Smooth muscle cell (in vitro differentiated cells): ENCODE measurements at regions not wholly inside any gene's neighbourhood (a gene's known extent, or its start where the extent isn't known, plus 50 kb on each side); places are given as distances from the start of the nearest gene placed in this dataset.

Source experiments
- DNase-seq: peaks from one replicate; lab custom pipeline; 2025; ENCODE audit not compliant: unreplicated experiment; lab: John Stamatoyannopoulos, UW
- H2AFZ ChIP-seq: fragments of 200-600 bp; sonication (generic); 2 replicates; pipeline ENCODE4 v1.6.0; 2016; ENCODE audit warnings: antibody characterized with exemption, low read depth, mild to moderate bottlenecking
- H3F3A ChIP-seq: fragments of 200-600 bp; sonication (generic); 2 replicates; pipeline ENCODE4 v1.6.0; 2017; ENCODE audit warnings: antibody characterized with exemption, low read depth
- H3K27ac ChIP-seq: fragments of 200-600 bp; sonication (generic); 2 replicates; pipeline ENCODE4 v1.5.1; 2016; ENCODE audit warnings: low read depth, mild to moderate bottlenecking
- H3K27me3 ChIP-seq: fragments of 200-600 bp; sonication (generic); 2 replicates; pipeline ENCODE4 v1.6.1; 2016; ENCODE audit warnings: low read depth, mild to moderate bottlenecking
- H3K36me3 ChIP-seq: fragments of 200-600 bp; sonication (generic); 2 replicates; pipeline ENCODE4 v1.5.1; 2016; ENCODE audit warnings: low read depth
- H3K4me1 ChIP-seq: fragments of 200-600 bp; sonication (generic); 2 replicates; pipeline ENCODE4 v1.5.1; 2016; ENCODE audit warnings: low read depth
- H3K4me2 ChIP-seq: fragments of 200-600 bp; sonication (generic); 2 replicates; pipeline ENCODE4 v1.6.0; 2016; ENCODE audit warnings: mild to moderate bottlenecking
- H3K4me3 ChIP-seq: fragments of 200-600 bp; sonication (generic); 2 replicates; pipeline ENCODE4 v1.5.1; 2016; ENCODE audit warnings: mild to moderate bottlenecking
- H3K79me2 ChIP-seq: fragments of 200-600 bp; sonication (generic); 2 replicates; pipeline ENCODE4 v1.6.0; 2016; ENCODE audit warnings: low read depth, mild to moderate bottlenecking
- H3K9ac ChIP-seq: fragments of 200-600 bp; sonication (generic); 2 replicates; pipeline ENCODE4 v1.6.0; 2016; ENCODE audit warnings: low read depth
- H3K9me3 ChIP-seq: fragments of 200-600 bp; sonication (generic); replicated peaks from 2 replicates; pipeline ENCODE4 v1.5.1; 2016; ENCODE audit warnings: low read depth
- H4K20me1 ChIP-seq: fragments of 200-600 bp; sonication (generic); 2 replicates; pipeline ENCODE4 v1.6.0; 2016; ENCODE audit warnings: low read depth
- WGBS: methylation state at CpG from one replicate; pipeline ENCODE4 v1.1.7; 2016; ENCODE audit warnings: low lambda C conversion rate; 5-methylcytosine and 5-hydroxymethylcytosine counted together
- TF ChIP-seq, protein P1 (sequence below): fragments of 200-600 bp; sonication (generic); IDR thresholded peaks from 2 replicates; pipeline ENCODE4 v1.5.1; 2017; ENCODE audit warnings: borderline replicate concordance, mild to moderate bottlenecking, antibody characterized with exemption; ENCODE audit not compliant: insufficient read depth, poor library complexity, severe bottlenecking

DNA sequence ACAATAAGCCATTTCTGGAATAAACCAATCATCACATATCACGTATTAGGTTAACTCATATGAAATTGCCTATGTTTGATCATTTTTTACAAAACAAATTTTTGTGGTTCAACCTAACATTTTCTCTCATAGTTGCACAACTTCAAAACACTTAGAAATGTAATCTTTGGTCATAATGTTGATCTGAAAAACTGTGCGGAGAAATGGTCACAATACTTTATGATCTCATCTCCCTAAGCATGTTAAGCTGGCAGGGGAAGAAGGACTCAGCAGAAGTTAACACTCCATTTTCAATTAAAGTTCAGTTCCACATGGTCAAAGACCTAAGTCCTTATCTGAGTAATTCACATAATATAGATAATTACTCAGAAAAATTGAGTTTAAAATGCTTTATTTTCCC is 194.8 kb downstream of the CAPZA3 start:
- no peaks in the 10 kb centered on the region for H3K4me1 ChIP-seq
- no peak for DNase-seq
- no peaks in the 10 kb centered on the region for H3K9me3 ChIP-seq
- H3K4me2 ChIP-seq: no peak overlapping the region
- H3K9ac ChIP-seq: no peak overlapping the region
- H4K20me1 ChIP-seq: no peaks in the 10 kb centered on the region
- TF ChIP-seq, protein P1, sequence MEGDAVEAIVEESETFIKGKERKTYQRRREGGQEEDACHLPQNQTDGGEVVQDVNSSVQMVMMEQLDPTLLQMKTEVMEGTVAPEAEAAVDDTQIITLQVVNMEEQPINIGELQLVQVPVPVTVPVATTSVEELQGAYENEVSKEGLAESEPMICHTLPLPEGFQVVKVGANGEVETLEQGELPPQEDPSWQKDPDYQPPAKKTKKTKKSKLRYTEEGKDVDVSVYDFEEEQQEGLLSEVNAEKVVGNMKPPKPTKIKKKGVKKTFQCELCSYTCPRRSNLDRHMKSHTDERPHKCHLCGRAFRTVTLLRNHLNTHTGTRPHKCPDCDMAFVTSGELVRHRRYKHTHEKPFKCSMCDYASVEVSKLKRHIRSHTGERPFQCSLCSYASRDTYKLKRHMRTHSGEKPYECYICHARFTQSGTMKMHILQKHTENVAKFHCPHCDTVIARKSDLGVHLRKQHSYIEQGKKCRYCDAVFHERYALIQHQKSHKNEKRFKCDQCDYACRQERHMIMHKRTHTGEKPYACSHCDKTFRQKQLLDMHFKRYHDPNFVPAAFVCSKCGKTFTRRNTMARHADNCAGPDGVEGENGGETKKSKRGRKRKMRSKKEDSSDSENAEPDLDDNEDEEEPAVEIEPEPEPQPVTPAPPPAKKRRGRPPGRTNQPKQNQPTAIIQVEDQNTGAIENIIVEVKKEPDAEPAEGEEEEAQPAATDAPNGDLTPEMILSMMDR: no peak
- WGBS: 49% methylated on average over 2 of the region's 2 CpGs
- no peaks in the 10 kb centered on the region for H3K36me3 ChIP-seq
- H2AFZ ChIP-seq: no peak overlapping the region
- no peaks in the 10 kb centered on the region for H3K79me2 ChIP-seq
- H3K27ac ChIP-seq: no peak overlapping the region
- H3K27me3 ChIP-seq: no peaks in the 10 kb centered on the region
- H3F3A ChIP-seq: no peaks in the 10 kb centered on the region
- no peak overlapping the region for H3K4me3 ChIP-seq

DNA sequence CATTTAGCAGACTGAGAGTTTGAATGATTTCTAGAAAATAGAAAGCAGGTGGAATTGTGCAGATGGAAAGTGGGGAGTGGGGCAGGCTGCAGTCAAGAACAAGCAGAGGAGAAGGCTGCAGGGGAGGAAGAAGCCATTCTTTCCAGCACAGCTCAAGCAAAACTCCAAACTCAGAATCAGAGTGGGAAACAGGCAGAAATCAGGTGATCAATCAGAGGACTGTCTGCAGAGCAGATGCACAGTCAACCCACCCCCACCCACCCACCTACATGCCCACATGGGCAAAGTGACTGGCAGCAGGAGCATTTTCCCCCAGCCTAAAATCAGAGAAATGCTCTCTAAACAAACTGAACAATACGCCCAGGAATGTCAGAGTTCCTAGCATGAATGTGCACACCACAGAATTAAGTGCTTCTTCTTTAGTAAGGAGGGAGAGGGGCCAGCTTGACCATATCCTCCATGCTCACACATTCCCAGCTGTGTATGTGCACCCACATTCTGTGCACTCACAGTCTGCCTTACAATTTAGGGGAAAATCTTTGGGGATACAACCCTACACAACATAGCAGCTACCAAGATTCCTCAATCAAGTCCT is 194.1 kb upstream of the PLEKHA5 start:
- no peaks in the 10 kb centered on the region for H3K79me2 ChIP-seq
- no peaks in the 10 kb centered on the region for H3K9me3 ChIP-seq
- H3K4me2 ChIP-seq: no peak overlapping the region
- no peak overlapping the region for H3K27ac ChIP-seq
- no peak for DNase-seq
- H3K9ac ChIP-seq: no peak overlapping the region
- TF ChIP-seq, protein P1: no peak
- no peaks in the 10 kb centered on the region for H3K36me3 ChIP-seq
- no peaks in the 10 kb centered on the region for H4K20me1 ChIP-seq
- H3K27me3 ChIP-seq: no peaks in the 10 kb centered on the region
- 100% methylated on average over 1 of the region's 1 CpG for WGBS
- H3K4me1 ChIP-seq: no peaks in the 10 kb centered on the region
- H2AFZ ChIP-seq: no peak overlapping the region
- no peaks in the 10 kb centered on the region for H3F3A ChIP-seq
- H3K4me3 ChIP-seq: no peak overlapping the region

DNA sequence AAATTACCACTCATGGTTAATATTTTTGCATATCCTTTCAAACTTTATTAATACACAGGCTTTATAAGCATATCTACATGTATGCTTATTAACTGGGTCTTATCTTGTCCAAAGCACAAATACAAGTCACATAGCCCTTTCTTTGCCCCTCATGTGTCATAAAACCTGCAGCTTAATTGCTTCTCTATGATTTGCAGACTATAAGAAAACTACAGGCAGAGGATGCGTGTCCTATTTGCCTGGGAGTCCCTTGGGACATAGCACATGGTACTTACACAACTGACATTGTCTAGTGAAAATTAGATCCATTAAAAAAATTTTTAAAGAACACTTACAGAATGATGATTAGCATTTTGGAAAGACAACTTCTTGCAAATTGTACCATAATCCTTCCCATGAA is 190.5 kb upstream of the PLEKHA5 start:
- no peaks in the 10 kb centered on the region for H3K27me3 ChIP-seq
- no peaks in the 10 kb centered on the region for H3K4me1 ChIP-seq
- WGBS: 97% methylated on average over 1 of the region's 1 CpG
- no peak for DNase-seq
- H3K4me3 ChIP-seq: no peak overlapping the region
- no peaks in the 10 kb centered on the region for H3K36me3 ChIP-seq
- H3K9me3 ChIP-seq: no peaks in the 10 kb centered on the region
- H3F3A ChIP-seq: no peaks in the 10 kb centered on the region
- no peak overlapping the region for H3K9ac ChIP-seq
- H4K20me1 ChIP-seq: no peaks in the 10 kb centered on the region
- H3K27ac ChIP-seq: no peak overlapping the region
- TF ChIP-seq, protein P1: no peak
- H3K79me2 ChIP-seq: no peaks in the 10 kb centered on the region
- H3K4me2 ChIP-seq: no peak overlapping the region
- H2AFZ ChIP-seq: no peak overlapping the region

DNA sequence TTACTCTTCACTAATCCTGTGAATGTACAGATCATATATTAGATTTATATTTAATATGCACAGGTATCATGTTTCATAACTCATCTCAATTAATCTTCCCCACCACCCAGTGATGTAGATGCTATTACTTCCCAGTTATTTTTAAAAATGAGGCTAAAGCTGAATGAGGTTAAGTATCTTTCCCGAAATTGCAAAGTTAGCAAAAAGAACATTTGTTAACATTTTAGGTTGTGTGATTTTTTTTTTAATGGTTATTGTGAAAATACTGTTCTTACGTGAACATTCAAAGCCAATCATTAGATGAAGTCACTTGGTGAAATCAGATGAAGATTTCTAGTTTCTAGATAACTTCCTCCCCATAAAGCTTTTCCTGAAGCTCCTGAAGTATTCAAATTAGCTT is 186.9 kb upstream of the PLEKHA5 start:
- H3K4me2 ChIP-seq: no peak overlapping the region
- TF ChIP-seq, protein P1: no peak
- DNase-seq: no peak

More for the DNA sequence above, 186.9 kb upstream of the PLEKHA5 start:
- Histone ChIP-seq H3K9me3 (no peaks in the 10 kb centered on the region), H2AFZ (no peak overlapping the region), H4K20me1 (no peaks in the 10 kb centered on the region), H3K27ac (no peak overlapping the region), H3K79me2 (no peaks in the 10 kb centered on the region), H3K36me3 (no peaks in the 10 kb centered on the region), H3K27me3 (no peaks in the 10 kb centered on the region), H3K9ac (no peak overlapping the region), H3F3A (no peaks in the 10 kb centered on the region), H3K4me3 (no peak overlapping the region), H3K4me1 (no peaks in the 10 kb centered on the region)
- 92% methylated on average over 2 of the region's 2 CpGs for WGBS
